ENCODE measurements at regions not wholly inside any gene's neighbourhood (a gene's known extent, or its start where the extent isn't known, plus 50 kb on each side); places are given as distances from the start of the nearest gene placed in this dataset.

GRCh38 chr1:238377280-238377919 lies 486.7 kb upstream of the ZP4 start:
- no TSS peak for BruUV-seq (replicated peaks)
- ChIA-PET CTCF (no interaction called here), POLR2A (no interaction called here)
- H3K27ac ChIP-seq (ENCODE audit: insufficient read depth, low read depth, low read length): no peak overlapping the region
- H3K79me2 ChIP-seq (ENCODE audit: control insufficient read depth, insufficient read depth, low read length): no peaks in the 10 kb centered on the region
- H4K20me1 ChIP-seq (replicated peaks; ENCODE audit: control insufficient read depth, extremely low read depth, insufficient read depth, low read length): no peaks in the 10 kb centered on the region
- peaks cover 3% of the 10 kb centered on the region for H3K9me3 ChIP-seq (replicated peaks; ENCODE audit: control insufficient read depth, insufficient read depth, low read length)
- FAIRE-seq: no peak
- H2AFZ ChIP-seq (ENCODE audit: low read depth, low read length): no peak overlapping the region
- H3K4me1 ChIP-seq (ENCODE audit: control insufficient read depth, extremely low read depth, insufficient read depth, low read length): no peaks in the 10 kb centered on the region
- no peak overlapping the region for H3K4me2 ChIP-seq (ENCODE audit: insufficient read depth, low read length)
- TF ChIP-seq POLR2AphosphoS5 (IDR thresholded peaks at IDR 0.05; ENCODE audit: insufficient read depth, low read depth, low read length) (no peak), GATA2 (IDR thresholded peaks at IDR 0.05; ENCODE audit: insufficient read depth, insufficient read length, low read depth, low read length) (no peak), CTCF (IDR thresholded peaks at IDR 0.05; ENCODE audit: extremely low read depth in 1 of 2, insufficient read depth in 1 of 2, low read depth in 1 of 2, low read length in 2 of 2) (no peak), FOS (IDR thresholded peaks at IDR 0.05; ENCODE audit: borderline replicate concordance, insufficient read depth, low read length) (no peak), POLR2A (IDR thresholded peaks at IDR 0.05; ENCODE audit: low read depth, low read length) (no peak), MYC (IDR thresholded peaks at IDR 0.05; ENCODE audit: low read depth, low read length) (no peak), EZH2 (IDR thresholded peaks at IDR 0.05; ENCODE audit: borderline replicate concordance, low read depth, low read length, severe bottlenecking) (no peak), JUN (IDR thresholded peaks at IDR 0.05; ENCODE audit: borderline replicate concordance, insufficient read depth, insufficient read length, low read depth) (no peak)
- TF ChIP-seq, protein P1, sequence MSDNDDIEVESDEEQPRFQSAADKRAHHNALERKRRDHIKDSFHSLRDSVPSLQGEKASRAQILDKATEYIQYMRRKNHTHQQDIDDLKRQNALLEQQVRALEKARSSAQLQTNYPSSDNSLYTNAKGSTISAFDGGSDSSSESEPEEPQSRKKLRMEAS (IDR thresholded peaks at IDR 0.05; ENCODE audit: insufficient read depth, insufficient read length): no peak
- DNase-seq (ENCODE audit: low read depth, low spot score): no peak
- no peak overlapping the region for H3K4me3 ChIP-seq (replicated peaks in 1 of 3; ENCODE audit: insufficient read depth in 1 of 3, low read depth in 1 of 3, low read length in 3 of 3)
- no peaks in the 10 kb centered on the region for H3K9me1 ChIP-seq (replicated peaks; ENCODE audit: control insufficient read depth, extremely low read depth, insufficient read depth, low read length)
- intact Hi-C loops (cut with micrococcal nuclease): no loop called here
- no peaks in the 10 kb centered on the region for H3K36me3 ChIP-seq (ENCODE audit: control insufficient read depth in 2 of 2, extremely low read depth in 1 of 2, insufficient read depth in 2 of 2, low read length in 2 of 2)
- H3K27me3 ChIP-seq (ENCODE audit: control insufficient read depth in 2 of 2, insufficient read depth in 2 of 2, low read length in 2 of 2): no peaks in the 10 kb centered on the region
- H3K9ac ChIP-seq (replicated peaks; ENCODE audit: extremely low read depth, insufficient read depth, low read length): no peak overlapping the region
- dilution Hi-C loops (cut with MboI; ENCODE audit: extremely low pct_ligation_motif_present, low sequenced_read_pairs): no loop called here

All from endothelial cell of umbilical vein (primary cell).